Ovary (tissue), 7 donors: ENCODE measurements at regions not wholly inside any gene's neighbourhood (a gene's known extent, or its start where the extent isn't known, plus 50 kb on each side); places are given as distances from the start of the nearest gene placed in this dataset.
"Not testable (repeated sequence)": the region's sequence is repeated elsewhere in the genome, so short reads cannot be mapped to it uniquely, and the experiment has no call there.

Source experiments
- DNase-seq, 5 donors: peaks; one replicate each; pipeline ENCODE4 v3.0.0-alpha.2; 2019 to 2020
- H3K27ac ChIP-seq, 2 donors: fragments of 200-600 bp; one replicate each; pipeline versions ENCODE4 v1.5.1 to v1.8.0; 2019 to 2022
- H3K27me3 ChIP-seq: fragments of 200-600 bp; one replicate; pipeline ENCODE4 v1.8.0; 2022
- H3K36me3 ChIP-seq: fragments of 200-600 bp; sonication (generic); one replicate; pipeline ENCODE4 v1.5.1; 2019
- H3K4me1 ChIP-seq: one replicate; pipeline ENCODE4 v1.8.1; 2013; ENCODE audit warnings: mild to moderate bottlenecking, moderate library complexity; ENCODE audit not compliant: insufficient read depth
- H3K4me3 ChIP-seq: fragments of 200-600 bp; sonication (generic); one replicate; pipeline ENCODE4 v1.5.1; 2017
- H3K9me3 ChIP-seq, 2 donors: fragments of 200-600 bp in 1 of 2; sonication (generic) in 1 of 2; one replicate each; pipeline versions ENCODE4 v1.5.1 to v1.8.1; 2013 to 2019; ENCODE audit warnings: mild to moderate bottlenecking in 1 of 2, moderate library complexity in 1 of 2
- EP300 ChIP-seq: sonication (generic); formaldehyde crosslinking; IDR thresholded peaks from one replicate; pipeline ENCODE4 v1.6.1; 2017; ENCODE audit warnings: antibody characterized with exemption
- POLR2A ChIP-seq: fragments of 450-650 bp; IDR thresholded peaks from one replicate; pipeline ENCODE4 v1.6.1; 2017; ENCODE audit warnings: antibody characterized with exemption, mild to moderate bottlenecking, moderate library complexity
- WGBS, 3 donors: extraction: QIAGEN DNeasy Blood & Tissue Kit in 1 of 3; methylation state at CpG; one replicate each; pipeline versions ENCODE4 v1.1.5 to v1.1.7; 2013 to 2017; 5-methylcytosine and 5-hydroxymethylcytosine counted together
- intact Hi-C, 4 donors: fragments of 100-400 bp; cut with DNase I; formaldehyde crosslinking; loops; one replicate each; pipeline versions ENCODE4 v1.11.0 to v1.15.1; 2022 to 2023
- TF ChIP-seq, protein P1 (sequence below), 3 donors: fragments of 450-650 bp in 2 of 3; fragments of 200-600 bp in 1 of 3; IDR thresholded peaks; one replicate each; pipeline versions ENCODE4 v1.5.1 to v1.8.0; 2016 to 2022; ENCODE audit warnings: antibody characterized with exemption in 3 of 3, mild to moderate bottlenecking in 1 of 3
- donor health status: DM: no; HTN: no; CAD: no; lungs with moderate emphysema.
- donor health status: DM: no; HTN: no; CAD: no.
- donor health status: Bipolar disorder and iron deficiency.
- donor health status: DM: no; HTN: no; CAD: no.
- donor health status: DM: yes; HTN: yes; CAD: no.

DNA sequence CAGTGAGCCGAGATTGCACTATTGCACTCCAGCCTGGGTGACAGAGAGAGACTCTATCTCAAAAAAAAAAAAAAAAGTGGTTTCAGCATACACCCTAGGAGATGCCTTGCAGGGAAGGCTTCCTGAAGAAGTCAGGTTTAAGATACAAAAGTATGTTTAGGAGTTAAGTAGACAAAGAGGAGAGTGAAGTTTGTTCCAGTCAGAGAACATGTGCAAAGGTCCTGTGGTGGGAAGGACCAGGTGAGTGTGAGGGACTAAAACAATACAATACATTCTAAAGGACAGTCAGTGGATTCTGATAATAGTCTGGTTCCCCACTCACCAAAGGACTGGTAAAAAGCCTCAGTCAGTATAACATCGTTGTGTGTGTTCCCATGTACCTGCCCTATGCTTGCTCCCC is 299.3 kb downstream of the HIVEP2 start:
- H3K4me1 ChIP-seq = no peaks in the 10 kb centered on the region
- no peak overlapping the region for H3K4me3 ChIP-seq
- WGBS, 3 donors = 88 to 95% (median 90%) methylated on average over 2 of the region's 2 CpGs
- no peak overlapping the region for H3K27ac ChIP-seq
- no peaks in the 10 kb centered on the region for H3K9me3 ChIP-seq
- H3K27me3 ChIP-seq = no peaks in the 10 kb centered on the region
- intact Hi-C loops = no loop called here
- DNase-seq = no peak
- TF ChIP-seq EP300 (no peak), POLR2A (no peak)
- TF ChIP-seq, protein P1, sequence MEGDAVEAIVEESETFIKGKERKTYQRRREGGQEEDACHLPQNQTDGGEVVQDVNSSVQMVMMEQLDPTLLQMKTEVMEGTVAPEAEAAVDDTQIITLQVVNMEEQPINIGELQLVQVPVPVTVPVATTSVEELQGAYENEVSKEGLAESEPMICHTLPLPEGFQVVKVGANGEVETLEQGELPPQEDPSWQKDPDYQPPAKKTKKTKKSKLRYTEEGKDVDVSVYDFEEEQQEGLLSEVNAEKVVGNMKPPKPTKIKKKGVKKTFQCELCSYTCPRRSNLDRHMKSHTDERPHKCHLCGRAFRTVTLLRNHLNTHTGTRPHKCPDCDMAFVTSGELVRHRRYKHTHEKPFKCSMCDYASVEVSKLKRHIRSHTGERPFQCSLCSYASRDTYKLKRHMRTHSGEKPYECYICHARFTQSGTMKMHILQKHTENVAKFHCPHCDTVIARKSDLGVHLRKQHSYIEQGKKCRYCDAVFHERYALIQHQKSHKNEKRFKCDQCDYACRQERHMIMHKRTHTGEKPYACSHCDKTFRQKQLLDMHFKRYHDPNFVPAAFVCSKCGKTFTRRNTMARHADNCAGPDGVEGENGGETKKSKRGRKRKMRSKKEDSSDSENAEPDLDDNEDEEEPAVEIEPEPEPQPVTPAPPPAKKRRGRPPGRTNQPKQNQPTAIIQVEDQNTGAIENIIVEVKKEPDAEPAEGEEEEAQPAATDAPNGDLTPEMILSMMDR (IDR thresholded peaks at IDR 0.05) = no peak
- H3K36me3 ChIP-seq = no peaks in the 10 kb centered on the region

DNA sequence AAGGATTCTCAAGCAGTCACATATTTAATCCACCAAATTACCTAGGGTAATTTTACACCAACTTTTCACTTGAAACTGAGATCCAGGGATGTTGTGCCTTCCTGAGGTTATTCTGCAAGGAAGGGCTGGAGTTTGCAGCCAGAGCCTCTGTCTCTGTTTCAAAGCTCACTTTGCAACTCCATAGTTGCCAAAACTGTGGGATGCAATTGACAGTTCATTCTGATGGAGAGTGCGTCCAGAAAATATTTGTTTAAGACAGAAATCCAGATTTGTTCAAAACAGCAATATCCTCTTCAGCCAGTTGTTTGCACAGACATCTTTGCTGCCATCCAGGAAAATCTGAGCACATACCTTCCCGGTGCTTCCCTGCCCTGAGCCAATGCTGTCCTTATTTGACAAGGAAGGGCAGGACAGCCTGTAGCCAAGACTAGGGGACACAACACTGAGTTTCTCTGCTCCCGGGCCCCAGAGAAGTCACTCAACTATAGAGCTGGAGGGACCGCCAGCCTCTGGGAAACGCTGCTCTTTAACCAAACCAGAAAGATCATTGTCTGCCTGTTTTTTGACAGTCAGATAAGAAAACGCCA is 297.4 kb downstream of the HIVEP2 start:
- intact Hi-C loops = no loop called here
- no peaks in the 10 kb centered on the region for H3K4me1 ChIP-seq
- DNase-seq = no peak
- no peaks in the 10 kb centered on the region for H3K9me3 ChIP-seq
- TF ChIP-seq POLR2A = no peak
- TF ChIP-seq, protein P1 (IDR thresholded peaks at IDR 0.05) = no peak
- no peak for TF ChIP-seq EP300
- H3K36me3 ChIP-seq = no peaks in the 10 kb centered on the region
- H3K4me3 ChIP-seq = no peak overlapping the region
- no peaks in the 10 kb centered on the region for H3K27me3 ChIP-seq
- no peak overlapping the region for H3K27ac ChIP-seq
- WGBS, 3 donors = 26 to 35% (median 31%) methylated on average over 6 of the region's 6 CpGs

DNA sequence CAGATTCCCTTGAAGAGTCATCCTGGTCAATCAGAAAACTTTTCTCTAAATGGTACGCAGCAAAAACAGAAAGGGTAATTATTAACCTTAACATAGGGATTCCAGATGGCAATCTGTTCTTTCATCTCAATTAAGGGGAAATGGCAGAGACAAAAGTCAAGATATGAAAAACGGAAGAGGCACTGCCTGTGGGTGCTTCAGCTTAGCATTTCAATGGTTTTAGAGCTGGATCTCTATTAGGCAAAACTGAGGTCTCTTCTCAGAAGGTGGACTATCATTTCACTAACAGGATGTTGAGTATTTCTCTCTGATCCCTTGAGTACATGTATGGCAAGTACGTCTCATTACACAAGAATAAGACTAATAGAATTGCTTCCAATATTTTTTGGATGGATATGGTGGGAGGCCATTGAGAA is 296.9 kb downstream of the HIVEP2 start:
- H3K27ac ChIP-seq = no peak overlapping the region
- intact Hi-C loops = no loop called here
- H3K27me3 ChIP-seq = no peaks in the 10 kb centered on the region
- H3K9me3 ChIP-seq = no peaks in the 10 kb centered on the region
- TF ChIP-seq, protein P1 (IDR thresholded peaks at IDR 0.05) = no peak
- no peak for TF ChIP-seq POLR2A
- no peak for TF ChIP-seq EP300
- H3K4me3 ChIP-seq = no peak overlapping the region
- H3K4me1 ChIP-seq = no peaks in the 10 kb centered on the region
- DNase-seq = no peak
- H3K36me3 ChIP-seq = no peaks in the 10 kb centered on the region
- 18 to 39% (median 21%) methylated on average over 3 of the region's 3 CpGs for WGBS, 3 donors

DNA sequence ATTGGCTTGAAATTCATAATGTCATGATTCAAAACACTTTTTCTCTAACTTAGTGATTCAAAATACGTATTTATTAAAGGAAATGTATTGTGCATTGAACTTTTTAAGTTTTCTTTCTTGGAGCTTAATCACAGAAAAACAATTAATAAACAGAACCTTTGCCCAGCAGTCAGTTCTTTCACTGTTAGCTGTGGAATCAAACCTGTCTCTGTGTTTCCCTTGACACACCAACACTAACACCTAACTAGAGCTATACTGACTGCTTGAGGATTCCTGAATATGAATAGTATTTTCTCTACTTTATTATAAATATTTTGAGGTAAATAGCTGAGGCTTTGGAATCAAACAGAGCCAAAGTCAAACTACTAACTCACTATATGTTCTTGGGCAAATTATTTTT is 296.4 kb downstream of the HIVEP2 start:
- Histone ChIP-seq H3K4me3 (no peak overlapping the region), H3K36me3 (no peaks in the 10 kb centered on the region), H3K27me3 (no peaks in the 10 kb centered on the region), H3K9me3 (no peaks in the 10 kb centered on the region), H3K4me1 (no peaks in the 10 kb centered on the region), H3K27ac (no peak overlapping the region)
- TF ChIP-seq, protein P1 (IDR thresholded peaks at IDR 0.05) = no peak
- intact Hi-C loops = no loop called here
- WGBS, 3 donors = 40 to 59% (median 52%) methylated on average over 1 of the region's 1 CpG
- DNase-seq = no peak

DNA sequence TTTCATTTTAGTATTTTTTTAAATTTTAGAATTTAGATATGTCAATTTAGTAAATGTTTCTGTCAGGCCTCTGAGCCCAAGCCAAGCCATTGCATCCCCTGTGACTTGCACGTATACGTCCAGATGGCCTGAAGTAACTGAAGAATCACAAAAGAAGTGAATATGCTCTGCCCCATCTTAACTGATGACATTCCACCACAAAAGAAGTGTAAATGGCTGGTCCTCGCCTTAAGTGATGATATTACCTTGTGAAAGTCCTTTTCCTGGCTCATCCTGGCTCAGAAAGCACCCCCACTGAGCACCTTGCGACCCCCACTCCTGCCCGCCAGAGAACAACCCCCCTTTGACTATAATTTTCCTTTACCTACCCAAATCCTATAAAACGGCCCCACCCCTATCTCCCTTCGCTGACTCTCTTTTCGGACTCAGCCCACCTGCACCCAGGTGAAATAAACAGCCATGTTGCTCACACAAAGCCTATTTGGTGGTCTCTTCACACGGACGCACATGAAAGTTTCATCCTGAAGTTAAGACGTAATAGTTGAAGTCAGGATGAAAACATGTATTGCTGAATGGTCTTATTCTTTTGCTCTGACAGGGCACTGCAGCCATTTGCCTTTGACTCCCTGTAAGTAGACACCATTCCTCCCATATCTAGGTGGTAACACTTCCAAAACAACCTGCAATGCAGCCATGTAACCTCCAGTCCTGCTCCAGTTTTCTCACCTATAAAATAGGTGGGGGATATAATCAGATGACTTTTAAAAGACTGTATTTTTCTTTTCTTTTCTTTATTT is 295.3 kb downstream of the HIVEP2 start:
- H3K4me3 ChIP-seq, H3K4me1 ChIP-seq, H3K27ac ChIP-seq, DNase-seq, intact Hi-C loops, H3K27me3 ChIP-seq, H3K9me3 ChIP-seq, H3K36me3 ChIP-seq: not testable (repeated sequence)
- 73 to 78% (median 75%) methylated on average over 8 to 11 of the region's 11 CpGs for WGBS, 3 donors
